ENCODE measurements at regions not wholly inside any gene's neighbourhood (a gene's known extent, or its start where the extent isn't known, plus 50 kb on each side); places are given as distances from the start of the nearest gene placed in this dataset.

- no peak for TF ChIP-seq CTCF (IDR thresholded peaks at IDR 0.05)
- TF ChIP-seq EP300 (IDR thresholded peaks at IDR 0.05; ENCODE audit: low read depth) = no peak
- no peak for TF ChIP-seq POLR2A (IDR thresholded peaks at IDR 0.05)
- TF ChIP-seq POLR2AphosphoS5 (IDR thresholded peaks at IDR 0.05) = no peak
Observed at GRCh38 chr4:45455217-45455616, 668.6 kb downstream of the GABRG1 start.
